AG08396 (cell line): ENCODE measurements at regions not wholly inside any gene's neighbourhood (a gene's known extent, or its start where the extent isn't known, plus 50 kb on each side); places are given as distances from the start of the nearest gene placed in this dataset.
"Not testable (repeated sequence)": the region's sequence is repeated elsewhere in the genome, so short reads cannot be mapped to it uniquely, and the experiment has no call there.

Experiments
- DNase-seq: peaks from one replicate; pipeline ENCODE4 v3.0.0; 2012; ENCODE audit warnings: low spot score, mixed read lengths

GRCh38 chr7:3094701-3095445, 51.2 kb upstream of the CARD11 start:
- no peak for DNase-seq

- no peak for DNase-seq
Measured at GRCh38 chr7:3097734-3098133, 54.1 kb upstream of the CARD11 start.

- no peak for DNase-seq
Measured at GRCh38 chr7:3102159-3102558, 58.5 kb upstream of the CARD11 start.

GRCh38 chr7:3103614-3104398, 60.1 kb upstream of the CARD11 start:
- DNase-seq: no peak

- no peak for DNase-seq
Measured at GRCh38 chr7:3105856-3106255, 62.2 kb upstream of the CARD11 start.

- DNase-seq: no peak
Measured at GRCh38 chr7:3106361-3106826, 62.7 kb upstream of the CARD11 start.

GRCh38 chr7:3107228-3107763, 63.6 kb upstream of the CARD11 start:
- no peak for DNase-seq

- DNase-seq: no peak
Measured at GRCh38 chr7:3107889-3108570, 64.4 kb upstream of the CARD11 start.

- no peak for DNase-seq
Measured at GRCh38 chr7:3109311-3109915, 65.7 kb upstream of the CARD11 start.

GRCh38 chr7:3112479-3113134, 68.9 kb upstream of the CARD11 start:
- DNase-seq: no peak

GRCh38 chr7:3114917-3115316, 71.2 kb upstream of the CARD11 start:
- DNase-seq: no peak

- DNase-seq: no peak
Measured at GRCh38 chr7:3117081-3117480, 73.4 kb upstream of the CARD11 start.

- no peak for DNase-seq
Measured at GRCh38 chr7:3117488-3118231, 74.0 kb upstream of the CARD11 start.

GRCh38 chr7:3119352-3119927, 75.8 kb upstream of the CARD11 start:
- not testable (repeated sequence) for DNase-seq

- DNase-seq: no peak
Measured at GRCh38 chr7:3119963-3120362, 76.3 kb upstream of the CARD11 start.

- no peak for DNase-seq
Measured at GRCh38 chr7:3120513-3120912, 76.8 kb upstream of the CARD11 start.

GRCh38 chr7:3128857-3129490, 85.3 kb upstream of the CARD11 start:
- DNase-seq: no peak

GRCh38 chr7:3133811-3134385, 90.2 kb upstream of the CARD11 start:
- no peak for DNase-seq

GRCh38 chr7:3134745-3135144, 91.1 kb upstream of the CARD11 start:
- no peak for DNase-seq

GRCh38 chr7:3135626-3136025, 92.0 kb upstream of the CARD11 start:
- no peak for DNase-seq
